ENCODE measurements at regions not wholly inside any gene's neighbourhood (a gene's known extent, or its start where the extent isn't known, plus 50 kb on each side); places are given as distances from the start of the nearest gene placed in this dataset.

DNA sequence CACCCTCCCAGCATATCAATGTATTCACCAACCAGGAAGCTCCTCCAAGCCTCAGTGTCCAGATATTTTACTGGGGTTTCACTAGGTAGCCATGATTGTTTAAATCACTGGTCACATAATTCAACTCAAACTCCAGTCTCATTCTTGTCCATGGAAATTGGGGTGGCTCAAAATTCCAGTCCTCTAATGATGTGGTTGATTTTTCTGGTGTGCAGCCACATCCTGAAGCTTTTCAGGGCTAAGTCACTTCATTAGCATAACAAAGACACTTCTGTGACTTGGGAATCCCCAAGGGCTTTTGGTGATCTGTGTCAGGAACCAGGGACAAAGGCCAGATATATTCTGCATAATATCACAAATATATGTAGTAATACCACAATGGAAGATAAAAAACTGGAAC is 786.9 kb upstream of the IGFBP3 start:
- no peak for TF ChIP-seq POLR2A (IDR thresholded peaks at IDR 0.05)
- TF ChIP-seq, protein P1, sequence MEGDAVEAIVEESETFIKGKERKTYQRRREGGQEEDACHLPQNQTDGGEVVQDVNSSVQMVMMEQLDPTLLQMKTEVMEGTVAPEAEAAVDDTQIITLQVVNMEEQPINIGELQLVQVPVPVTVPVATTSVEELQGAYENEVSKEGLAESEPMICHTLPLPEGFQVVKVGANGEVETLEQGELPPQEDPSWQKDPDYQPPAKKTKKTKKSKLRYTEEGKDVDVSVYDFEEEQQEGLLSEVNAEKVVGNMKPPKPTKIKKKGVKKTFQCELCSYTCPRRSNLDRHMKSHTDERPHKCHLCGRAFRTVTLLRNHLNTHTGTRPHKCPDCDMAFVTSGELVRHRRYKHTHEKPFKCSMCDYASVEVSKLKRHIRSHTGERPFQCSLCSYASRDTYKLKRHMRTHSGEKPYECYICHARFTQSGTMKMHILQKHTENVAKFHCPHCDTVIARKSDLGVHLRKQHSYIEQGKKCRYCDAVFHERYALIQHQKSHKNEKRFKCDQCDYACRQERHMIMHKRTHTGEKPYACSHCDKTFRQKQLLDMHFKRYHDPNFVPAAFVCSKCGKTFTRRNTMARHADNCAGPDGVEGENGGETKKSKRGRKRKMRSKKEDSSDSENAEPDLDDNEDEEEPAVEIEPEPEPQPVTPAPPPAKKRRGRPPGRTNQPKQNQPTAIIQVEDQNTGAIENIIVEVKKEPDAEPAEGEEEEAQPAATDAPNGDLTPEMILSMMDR (IDR thresholded peaks at IDR 0.05): no peak
